UCSD-AML1 (cell line): ENCODE measurements at regions not wholly inside any gene's neighbourhood (a gene's known extent, or its start where the extent isn't known, plus 50 kb on each side); places are given as distances from the start of the nearest gene placed in this dataset.

ENCODE experiments used
- DNase-seq: peaks from one replicate; lab custom pipeline; 2025; ENCODE audit not compliant: unreplicated experiment; lab: John Stamatoyannopoulos, UW

GRCh38 chr13:76379341-76380105 lies 506.7 kb downstream of the KCTD12 start:
- DNase-seq = no peak

GRCh38 chr13:76378767-76379166 lies 507.4 kb downstream of the KCTD12 start:
- DNase-seq = no peak

GRCh38 chr13:76363682-76364289 lies 522.4 kb downstream of the KCTD12 start:
- no peak for DNase-seq

- no peak for DNase-seq
Observed at GRCh38 chr13:76361868-76362267, 524.3 kb downstream of the KCTD12 start.

GRCh38 chr13:76351541-76352229 lies 534.5 kb downstream of the KCTD12 start:
- DNase-seq = no peak

GRCh38 chr13:76350399-76350798 lies 535.8 kb downstream of the KCTD12 start:
- DNase-seq = no peak

- no peak for DNase-seq
Observed at GRCh38 chr13:76349700-76350099, 536.5 kb downstream of the KCTD12 start.

GRCh38 chr13:76339649-76340048 lies 546.6 kb downstream of the KCTD12 start:
- no peak for DNase-seq

GRCh38 chr13:76338003-76338402 lies 548.2 kb downstream of the KCTD12 start:
- no peak for DNase-seq

- DNase-seq = no peak
Observed at GRCh38 chr13:76336889-76337844, 549.0 kb downstream of the KCTD12 start.

GRCh38 chr13:76335463-76335862 lies 550.7 kb downstream of the KCTD12 start:
- no peak for DNase-seq

GRCh38 chr13:76331943-76332712 lies 554.1 kb downstream of the KCTD12 start:
- DNase-seq = no peak

- no peak for DNase-seq
Observed at GRCh38 chr13:76330761-76331160, 555.4 kb downstream of the KCTD12 start.

- no peak for DNase-seq
Observed at GRCh38 chr13:76329866-76330580, 556.2 kb downstream of the KCTD12 start.

- DNase-seq = no peak
Observed at GRCh38 chr13:76329004-76329403, 557.2 kb downstream of the KCTD12 start.

GRCh38 chr13:76326343-76326742 lies 559.9 kb downstream of the KCTD12 start:
- DNase-seq = no peak

GRCh38 chr13:76319921-76320320 lies 566.3 kb downstream of the KCTD12 start:
- no peak for DNase-seq

GRCh38 chr13:76316998-76317527 lies 569.1 kb downstream of the KCTD12 start:
- no peak for DNase-seq

GRCh38 chr13:76314495-76314894 lies 571.7 kb downstream of the KCTD12 start:
- DNase-seq = no peak
